Forelimb muscle (tissue), 1 donor: ENCODE measurements at regions not wholly inside any gene's neighbourhood (a gene's known extent, or its start where the extent isn't known, plus 50 kb on each side); places are given as distances from the start of the nearest gene placed in this dataset.

Experiments used
- DNase-seq: peaks from one replicate; pipeline ENCODE4 v3.0.0-alpha.2; 2013; ENCODE audit warnings: low read depth

- DNase-seq, result no peak
These were observed 50.7 kb upstream of the LYVE1 start for GRCh38 chr11:10619131-10619680.

DNA sequence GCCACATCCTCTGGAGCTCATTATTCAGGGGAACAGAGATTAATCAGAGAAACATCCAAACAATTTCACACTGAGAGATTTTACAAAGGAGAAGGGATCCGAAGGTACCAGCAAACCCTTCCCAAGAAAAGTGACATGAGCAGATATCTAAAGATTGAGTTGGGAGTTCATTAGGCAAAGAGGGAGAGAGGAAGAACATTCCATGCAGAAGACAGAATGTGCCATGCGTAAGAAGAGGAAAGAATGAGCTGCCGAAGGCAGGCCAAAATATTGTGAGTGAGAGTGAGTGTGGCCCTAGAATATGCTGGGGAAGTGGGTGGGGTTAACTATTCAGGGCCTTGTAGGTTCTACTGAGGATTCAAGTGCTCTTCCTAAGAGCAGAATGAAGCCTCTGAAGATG lies 50.0 kb upstream of the LYVE1 start:
- DNase-seq, result no peak
